ENCODE measurements at regions not wholly inside any gene's neighbourhood (a gene's known extent, or its start where the extent isn't known, plus 50 kb on each side); places are given as distances from the start of the nearest gene placed in this dataset.

DNA sequence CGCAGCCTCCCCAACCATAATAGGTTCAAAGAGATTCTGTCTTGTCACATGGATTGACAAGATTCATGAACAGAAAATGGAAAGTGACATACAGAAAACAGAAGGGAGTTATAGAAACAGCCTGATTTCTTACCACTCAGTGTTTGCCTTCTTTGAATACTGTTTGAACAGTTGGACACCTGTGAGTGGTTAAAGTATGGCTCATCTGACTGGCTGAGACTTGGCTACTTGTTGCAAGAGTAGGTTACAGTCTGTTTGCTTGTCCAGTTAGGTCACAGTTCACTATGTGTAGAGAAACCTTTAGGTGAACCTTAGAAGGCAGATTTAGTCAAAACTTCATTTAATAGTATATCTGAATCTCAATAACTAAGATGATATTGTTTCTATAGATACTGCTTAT, 1003.9 kb upstream of the EPHA6 start:
- Mint-ChIP-seq H3K4me1 (no peaks in the 10 kb centered on the region), H3K9me3 (ENCODE audit: insufficient read depth) (peaks cover 2% of the 10 kb centered on the region), H3K27me3 (no peaks in the 10 kb centered on the region), H3K27ac (no peak overlapping the region), H3K4me3 (no peak overlapping the region)
- no peaks in the 10 kb centered on the region for H3K27me3 ChIP-seq (replicated peaks in 1 of 4; ENCODE audit: control extremely low read depth in 1 of 4, control insufficient read depth in 3 of 4, insufficient read depth in 4 of 4, low read length in 3 of 4)
- DNase-seq (no peak), ATAC-seq (ENCODE audit: low read depth) (no peak)
- H3K27ac ChIP-seq (ENCODE audit: low read length in 2 of 2), result no peak overlapping the region
- H2AFZ ChIP-seq (ENCODE audit: insufficient read depth, low read depth, low read length, poor library complexity, severe bottlenecking), result no peak overlapping the region
- no peaks in the 10 kb centered on the region for H3K79me2 ChIP-seq (ENCODE audit: control insufficient read depth, insufficient read depth, low read length)
- no peaks in the 10 kb centered on the region for H3K4me1 ChIP-seq (ENCODE audit: control insufficient read depth in 2 of 2, insufficient read depth in 2 of 2, low read length in 2 of 2)
- no peak for TF ChIP-seq CTCF (IDR thresholded peaks at IDR 0.05)
- no peak for TF ChIP-seq EZH2 (IDR thresholded peaks at IDR 0.05; ENCODE audit: borderline replicate concordance, insufficient read depth, low read depth, low read length, poor library complexity, severe bottlenecking)
- H3K9me3 ChIP-seq (ENCODE audit: control extremely low read depth in 1 of 3, control insufficient read depth in 2 of 3, insufficient read depth in 1 of 3, low read length in 2 of 3), result no peaks in the 10 kb centered on the region
- H3K36me3 ChIP-seq (replicated peaks in 1 of 2; ENCODE audit: control extremely low read depth in 1 of 2, control insufficient read depth in 1 of 2, extremely low read depth in 1 of 2, insufficient read depth in 2 of 2, low read length in 1 of 2), result no peaks in the 10 kb centered on the region
- no peak overlapping the region for H3K4me3 ChIP-seq (ENCODE audit: control extremely low read depth in 1 of 5, extremely low read depth in 1 of 5, insufficient read depth in 1 of 5, low read depth in 2 of 5, low read length in 4 of 5)
- ChIA-PET CTCF (no interaction called here), POLR2A (no interaction called here)
- H3K9ac ChIP-seq (ENCODE audit: low read length), result no peak overlapping the region
- no peaks in the 10 kb centered on the region for H4K20me1 ChIP-seq (ENCODE audit: control insufficient read depth, insufficient read depth, low read length, poor library complexity, severe bottlenecking)
- intact Hi-C loops (cut with micrococcal nuclease), result no loop called here
- WGBS (ENCODE audit: insufficient coverage), result no CpG with 5 or more reads among the region's 1 CpG
- H3K4me2 ChIP-seq (replicated peaks; ENCODE audit: low read depth, low read length, poor library complexity, severe bottlenecking), result no peak overlapping the region

GRCh38 chr3:95813244-95813643, 1001.1 kb upstream of the EPHA6 start:
- CTCF ChIA-PET, result no interaction called here
- H2AFZ ChIP-seq (ENCODE audit: insufficient read depth, low read depth, low read length, poor library complexity, severe bottlenecking), result no peak overlapping the region

More at GRCh38 chr3:95813244-95813643, 1001.1 kb upstream of the EPHA6 start:
- no peak overlapping the region for H3K4me3 Mint-ChIP-seq
- H3K4me3 ChIP-seq (ENCODE audit: control extremely low read depth in 1 of 5, extremely low read depth in 1 of 5, insufficient read depth in 1 of 5, low read depth in 2 of 5, low read length in 4 of 5), result no peak overlapping the region
- H3K4me2 ChIP-seq (replicated peaks; ENCODE audit: low read depth, low read length, poor library complexity, severe bottlenecking), result no peak overlapping the region
- no peaks in the 10 kb centered on the region for H3K27me3 ChIP-seq (replicated peaks in 1 of 4; ENCODE audit: control extremely low read depth in 1 of 4, control insufficient read depth in 3 of 4, insufficient read depth in 4 of 4, low read length in 3 of 4)
- H3K4me1 ChIP-seq (ENCODE audit: control insufficient read depth in 2 of 2, insufficient read depth in 2 of 2, low read length in 2 of 2), result no peaks in the 10 kb centered on the region
- H4K20me1 ChIP-seq (ENCODE audit: control insufficient read depth, insufficient read depth, low read length, poor library complexity, severe bottlenecking), result no peaks in the 10 kb centered on the region
- no peaks in the 10 kb centered on the region for H3K36me3 ChIP-seq (replicated peaks in 1 of 2; ENCODE audit: control extremely low read depth in 1 of 2, control insufficient read depth in 1 of 2, extremely low read depth in 1 of 2, insufficient read depth in 2 of 2, low read length in 1 of 2)
- TF ChIP-seq EZH2 (IDR thresholded peaks at IDR 0.05; ENCODE audit: borderline replicate concordance, insufficient read depth, low read depth, low read length, poor library complexity, severe bottlenecking) (no peak), CTCF (IDR thresholded peaks at IDR 0.05) (no peak)
- no peak for ATAC-seq (ENCODE audit: low read depth)
- WGBS (ENCODE audit: insufficient coverage), result 40% methylated on average over 1 of the region's 2 CpGs
- no peak overlapping the region for H3K9ac ChIP-seq (ENCODE audit: low read length)
- intact Hi-C loops (cut with micrococcal nuclease), result no loop called here
- no peak overlapping the region for H3K27ac Mint-ChIP-seq
- no peak overlapping the region for H3K27ac ChIP-seq (ENCODE audit: low read length in 2 of 2)
- H3K9me3 Mint-ChIP-seq (ENCODE audit: insufficient read depth), result peaks cover 2% of the 10 kb centered on the region
- H3K79me2 ChIP-seq (ENCODE audit: control insufficient read depth, insufficient read depth, low read length), result no peaks in the 10 kb centered on the region
- no peaks in the 10 kb centered on the region for H3K4me1 Mint-ChIP-seq
- no peak for DNase-seq
- peaks cover 0 to 1% (median 0%) of the 10 kb centered on the region in 3 donors for H3K9me3 ChIP-seq (ENCODE audit: control extremely low read depth in 1 of 3, control insufficient read depth in 2 of 3, insufficient read depth in 1 of 3, low read length in 2 of 3)
- H3K27me3 Mint-ChIP-seq, result no peaks in the 10 kb centered on the region
- POLR2A ChIA-PET, result no interaction called here

Measured in B cell (primary cell).